ENCODE measurements at regions not wholly inside any gene's neighbourhood (a gene's known extent, or its start where the extent isn't known, plus 50 kb on each side); places are given as distances from the start of the nearest gene placed in this dataset.

- intact Hi-C loops (cut with micrococcal nuclease) = no loop called here
These were observed 212.6 kb downstream of the PHETA1 start for GRCh38 chr12:111156304-111156703.

GRCh38 chr12:111155521-111155920, 213.4 kb downstream of the PHETA1 start:
- intact Hi-C loops (cut with micrococcal nuclease) = no loop called here

- intact Hi-C loops (cut with micrococcal nuclease) = no loop called here
These were observed 213.9 kb downstream of the PHETA1 start for GRCh38 chr12:111155020-111155419.

GRCh38 chr12:111154147-111154834, 214.6 kb downstream of the PHETA1 start:
- intact Hi-C loops (cut with micrococcal nuclease) = no loop called here

GRCh38 chr12:111152561-111152960, 216.3 kb downstream of the PHETA1 start:
- intact Hi-C loops (cut with micrococcal nuclease) = no loop called here

GRCh38 chr12:111150921-111151840, 217.7 kb downstream of the PHETA1 start:
- intact Hi-C loops (cut with micrococcal nuclease) = no loop called here

GRCh38 chr12:111150360-111150759, 218.5 kb downstream of the PHETA1 start:
- intact Hi-C loops (cut with micrococcal nuclease) = no loop called here

- intact Hi-C loops (cut with micrococcal nuclease) = no loop called here
These were observed 219.6 kb downstream of the PHETA1 start for GRCh38 chr12:111149299-111149698.

GRCh38 chr12:111148005-111148404, 220.9 kb downstream of the PHETA1 start:
- intact Hi-C loops (cut with micrococcal nuclease) = no loop called here

- intact Hi-C loops (cut with micrococcal nuclease) = no loop called here
These were observed 222.9 kb upstream of the MYL2 start for GRCh38 chr12:111143271-111143670.

GRCh38 chr12:111141205-111141604, 220.8 kb upstream of the MYL2 start:
- intact Hi-C loops (cut with micrococcal nuclease) = no loop called here

GRCh38 chr12:111138016-111138415, 217.6 kb upstream of the MYL2 start:
- intact Hi-C loops (cut with micrococcal nuclease) = no loop called here

GRCh38 chr12:111135293-111135832, 215.0 kb upstream of the MYL2 start:
- intact Hi-C loops (cut with micrococcal nuclease) = no loop called here

GRCh38 chr12:111130336-111130735, 210.0 kb upstream of the MYL2 start:
- intact Hi-C loops (cut with micrococcal nuclease) = no loop called here

GRCh38 chr12:111129149-111129767, 208.9 kb upstream of the MYL2 start:
- intact Hi-C loops (cut with micrococcal nuclease) = no loop called here

- intact Hi-C loops (cut with micrococcal nuclease) = no loop called here
These were observed 206.0 kb upstream of the MYL2 start for GRCh38 chr12:111126331-111126730.

- intact Hi-C loops (cut with micrococcal nuclease) = no loop called here
These were observed 203.8 kb upstream of the MYL2 start for GRCh38 chr12:111124183-111124582.

GRCh38 chr12:111123390-111123789, 203.0 kb upstream of the MYL2 start:
- intact Hi-C loops (cut with micrococcal nuclease) = no loop called here

GRCh38 chr12:111122458-111122878, 202.1 kb upstream of the MYL2 start:
- intact Hi-C loops (cut with micrococcal nuclease) = no loop called here

- intact Hi-C loops (cut with micrococcal nuclease) = no loop called here
These were observed 201.5 kb upstream of the MYL2 start for GRCh38 chr12:111121840-111122239.

- intact Hi-C loops (cut with micrococcal nuclease) = no loop called here
These were observed 200.2 kb upstream of the MYL2 start for GRCh38 chr12:111120578-111120977.

GRCh38 chr12:111117017-111117416, 196.6 kb upstream of the MYL2 start:
- intact Hi-C loops (cut with micrococcal nuclease) = no loop called here
